ENCODE measurements at regions not wholly inside any gene's neighbourhood (a gene's known extent, or its start where the extent isn't known, plus 50 kb on each side); places are given as distances from the start of the nearest gene placed in this dataset.

GRCh38 chr10:4303045-4303444 lies 518.0 kb upstream of the KLF6 start:
- no peak for TF ChIP-seq GATA2 (IDR thresholded peaks at IDR 0.05; ENCODE audit: insufficient read depth, insufficient read length, low read depth, low read length)
- no peak for TF ChIP-seq POLR2A (IDR thresholded peaks at IDR 0.05; ENCODE audit: low read depth, low read length)
- TF ChIP-seq EZH2 (IDR thresholded peaks at IDR 0.05; ENCODE audit: borderline replicate concordance, low read depth, low read length, severe bottlenecking), result no peak
- TF ChIP-seq FOS (IDR thresholded peaks at IDR 0.05; ENCODE audit: borderline replicate concordance, insufficient read depth, low read length), result no peak
- no peak for TF ChIP-seq POLR2AphosphoS5 (IDR thresholded peaks at IDR 0.05; ENCODE audit: insufficient read depth, low read depth, low read length)
- TF ChIP-seq MYC (IDR thresholded peaks at IDR 0.05; ENCODE audit: low read depth, low read length), result no peak
- no peak for TF ChIP-seq CTCF (IDR thresholded peaks at IDR 0.05; ENCODE audit: extremely low read depth in 1 of 2, insufficient read depth in 1 of 2, low read depth in 1 of 2, low read length in 2 of 2)
- no peak for TF ChIP-seq MAX (IDR thresholded peaks at IDR 0.05; ENCODE audit: insufficient read depth, insufficient read length)
- no peak for TF ChIP-seq JUN (IDR thresholded peaks at IDR 0.05; ENCODE audit: borderline replicate concordance, insufficient read depth, insufficient read length, low read depth)
- no peak overlapping the region for H3K4me2 ChIP-seq (ENCODE audit: insufficient read depth, low read length)
- ChIA-PET CTCF (interaction anchor here (1.0 kb wide), 2 partner anchors 17 to 162 kb away, joined by 3 read pairs; no protein-coding TSS in a partner anchor), POLR2A (no interaction called here)
- H3K4me3 ChIP-seq (replicated peaks in 1 of 3; ENCODE audit: insufficient read depth in 1 of 3, low read depth in 1 of 3, low read length in 3 of 3), result no peak overlapping the region
- H3K27me3 ChIP-seq (ENCODE audit: control insufficient read depth in 2 of 2, insufficient read depth in 2 of 2, low read length in 2 of 2), result no peaks in the 10 kb centered on the region
- intact Hi-C loops (cut with micrococcal nuclease), result no loop called here
- H3K36me3 ChIP-seq (ENCODE audit: control insufficient read depth in 2 of 2, extremely low read depth in 1 of 2, insufficient read depth in 2 of 2, low read length in 2 of 2), result no peaks in the 10 kb centered on the region
- no peaks in the 10 kb centered on the region for H3K9me3 ChIP-seq (replicated peaks; ENCODE audit: control insufficient read depth, insufficient read depth, low read length)
- H2AFZ ChIP-seq (ENCODE audit: low read depth, low read length), result peak overlapping the region; percentile 38
- no peaks in the 10 kb centered on the region for H4K20me1 ChIP-seq (replicated peaks; ENCODE audit: control insufficient read depth, extremely low read depth, insufficient read depth, low read length)
- dilution Hi-C loops (cut with MboI; ENCODE audit: extremely low pct_ligation_motif_present, low sequenced_read_pairs), result no loop called here
- H3K9me1 ChIP-seq (replicated peaks; ENCODE audit: control insufficient read depth, extremely low read depth, insufficient read depth, low read length), result no peaks in the 10 kb centered on the region
- DNase-seq (ENCODE audit: low read depth, low spot score), result no peak
- no peak for FAIRE-seq
- no peaks in the 10 kb centered on the region for H3K79me2 ChIP-seq (ENCODE audit: control insufficient read depth, insufficient read depth, low read length)
- H3K27ac ChIP-seq (ENCODE audit: insufficient read depth, low read depth, low read length), result no peak overlapping the region
- no TSS peak for BruUV-seq (replicated peaks)
- no peaks in the 10 kb centered on the region for H3K4me1 ChIP-seq (ENCODE audit: control insufficient read depth, extremely low read depth, insufficient read depth, low read length)
- no peak overlapping the region for H3K9ac ChIP-seq (replicated peaks; ENCODE audit: extremely low read depth, insufficient read depth, low read length)
